DMS 273 (cell line): ENCODE measurements at regions not wholly inside any gene's neighbourhood (a gene's known extent, or its start where the extent isn't known, plus 50 kb on each side); places are given as distances from the start of the nearest gene placed in this dataset.

Experiments used
- DNase-seq: peaks from one replicate; lab custom pipeline; 2025; ENCODE audit not compliant: unreplicated experiment; lab: John Stamatoyannopoulos, UW

DNA sequence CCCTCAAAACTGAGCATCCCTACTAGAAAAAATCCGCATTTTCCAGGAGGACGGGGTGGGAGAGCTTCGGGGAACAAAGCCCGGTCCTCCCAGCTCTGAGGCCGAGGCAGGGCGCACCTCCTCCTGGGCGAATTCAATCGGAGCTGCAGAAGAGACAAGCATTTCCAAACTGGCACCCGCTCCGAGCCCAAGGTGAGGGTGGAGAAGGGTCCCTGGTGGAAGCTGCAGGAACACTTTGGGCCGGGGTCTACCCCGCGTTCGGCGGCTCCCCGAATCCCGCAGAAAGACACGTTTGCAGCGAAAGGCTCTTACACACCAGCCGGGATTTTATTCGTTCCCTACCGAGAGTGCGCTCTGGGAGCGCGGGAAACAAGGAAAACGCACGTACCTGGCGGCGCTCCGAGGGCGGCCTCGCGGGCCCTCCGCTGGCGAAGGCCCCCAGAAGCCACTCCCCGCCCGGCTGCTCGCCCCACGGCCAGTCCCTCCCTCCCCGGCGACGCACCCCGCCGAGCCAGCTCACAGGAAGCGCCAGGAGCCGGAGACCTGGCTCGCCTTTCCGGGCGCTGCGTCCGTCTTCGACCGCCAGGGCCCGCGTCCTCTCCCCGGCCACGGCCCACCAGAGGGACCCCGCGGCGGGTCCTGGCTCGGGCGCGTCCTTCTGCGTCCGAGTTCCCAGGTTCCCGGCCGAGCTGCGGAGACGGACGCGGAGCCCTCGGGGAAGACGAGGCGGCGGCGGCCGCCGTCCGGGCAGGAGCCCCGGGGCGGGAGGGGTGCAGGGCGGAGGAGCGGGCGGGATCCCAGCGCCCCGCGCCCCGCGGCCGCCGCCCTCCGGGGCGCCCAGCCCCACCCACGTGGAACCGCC lies 49.8 kb upstream of the BAHCC1 start:
- DNase-seq = peak; percentile 95
